Pulmonary artery endothelial cell (primary cell): ENCODE measurements at regions not wholly inside any gene's neighbourhood (a gene's known extent, or its start where the extent isn't known, plus 50 kb on each side); places are given as distances from the start of the nearest gene placed in this dataset.
A peak's percentile ranks its signal among the peaks of the same experiment; 100 is the strongest.

Source experiments
- DNase-seq: peaks from one replicate; pipeline ENCODE4 v3.0.0-alpha.2; 2011; ENCODE audit warnings: low read depth, low spot score

GRCh38 chr5:74237571-74238145 is 402.9 kb downstream of the ENC1 start:
- no peak for DNase-seq

DNA sequence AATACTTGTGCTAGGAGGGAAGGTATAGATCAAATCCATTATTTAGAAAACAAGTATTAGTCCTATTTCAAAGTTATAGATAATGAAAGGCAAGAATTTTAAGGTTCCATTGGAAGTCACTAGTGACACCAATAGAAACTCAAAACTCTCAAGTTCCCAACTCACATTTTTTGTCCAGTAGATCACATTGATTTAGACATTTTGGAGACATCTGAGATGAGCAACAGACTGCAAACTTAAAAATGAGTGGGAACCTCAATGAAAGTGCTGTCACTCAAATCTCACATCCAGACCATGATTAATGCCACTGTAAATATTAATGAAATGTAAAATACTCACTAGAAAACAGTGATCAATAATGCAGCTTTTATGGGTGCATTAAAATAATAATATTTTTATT is 405.0 kb downstream of the ENC1 start:
- DNase-seq, result no peak

DNA sequence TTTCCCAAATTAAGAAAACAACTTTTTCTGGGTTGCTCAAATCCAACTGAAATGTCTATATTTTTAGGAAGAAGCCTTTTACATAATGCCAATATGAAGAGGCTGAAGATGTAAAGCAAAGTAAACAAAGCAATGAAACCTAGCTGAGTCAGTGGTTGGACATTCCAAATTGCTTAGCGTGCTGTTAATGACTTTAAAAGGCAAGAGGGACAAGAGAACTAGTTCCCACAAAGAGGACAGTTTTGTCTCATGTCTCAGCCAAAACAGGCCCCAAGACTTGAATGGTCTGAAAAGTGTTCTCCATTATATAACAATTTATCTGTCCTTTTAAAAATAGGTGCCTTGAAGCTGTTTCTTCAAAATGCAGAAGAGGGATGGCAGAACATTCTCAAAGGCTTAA is 407.0 kb downstream of the ENC1 start:
- no peak for DNase-seq

- no peak for DNase-seq
Measured at GRCh38 chr5:74233091-74233490, 407.4 kb downstream of the ENC1 start.

DNA sequence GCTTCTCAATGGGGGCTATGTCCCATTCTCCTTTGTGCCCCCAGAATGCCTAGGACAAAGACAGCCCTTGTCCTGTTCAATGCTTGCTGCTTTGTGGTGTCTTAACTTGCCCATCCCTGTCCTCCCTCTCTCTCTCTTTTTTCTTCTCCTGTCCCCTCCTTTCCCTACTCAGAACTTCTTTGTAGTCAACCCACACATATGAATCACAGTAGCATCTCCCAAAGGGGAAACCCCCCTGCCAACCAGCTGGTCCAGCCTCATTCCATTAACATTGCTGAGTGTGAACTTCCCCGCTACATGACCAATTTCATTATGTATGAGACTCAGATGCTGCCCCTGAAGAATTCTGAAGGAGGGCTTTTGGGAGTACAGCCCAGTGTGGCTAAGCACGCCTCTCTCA is 408.3 kb downstream of the ENC1 start:
- no peak for DNase-seq

- no peak for DNase-seq
Measured at GRCh38 chr5:74231697-74232096, 408.8 kb downstream of the ENC1 start.

- DNase-seq, result no peak
Measured at GRCh38 chr5:74226716-74227485, 413.6 kb downstream of the ENC1 start.

DNA sequence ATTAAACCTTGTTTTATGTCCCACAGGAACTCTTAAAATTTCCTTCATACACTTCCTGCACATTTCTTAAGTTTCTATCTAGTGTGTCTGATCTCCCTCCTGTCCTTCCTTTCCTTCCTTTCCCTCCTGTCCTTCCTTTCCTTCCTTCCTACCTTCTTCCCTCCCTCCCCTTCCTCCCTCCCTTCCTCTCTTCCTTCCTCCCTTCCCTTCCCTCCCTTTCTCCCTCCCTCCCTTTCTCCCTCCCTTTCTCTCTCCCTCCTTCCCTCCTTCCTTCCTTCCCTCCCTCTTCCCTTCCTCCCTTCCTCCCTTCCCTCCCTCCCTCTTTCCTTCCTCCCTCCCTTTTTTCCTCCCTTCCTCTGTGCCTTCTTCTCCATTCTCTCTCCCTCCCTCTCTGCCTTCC is 414.9 kb downstream of the ENC1 start:
- DNase-seq, result no peak

DNA sequence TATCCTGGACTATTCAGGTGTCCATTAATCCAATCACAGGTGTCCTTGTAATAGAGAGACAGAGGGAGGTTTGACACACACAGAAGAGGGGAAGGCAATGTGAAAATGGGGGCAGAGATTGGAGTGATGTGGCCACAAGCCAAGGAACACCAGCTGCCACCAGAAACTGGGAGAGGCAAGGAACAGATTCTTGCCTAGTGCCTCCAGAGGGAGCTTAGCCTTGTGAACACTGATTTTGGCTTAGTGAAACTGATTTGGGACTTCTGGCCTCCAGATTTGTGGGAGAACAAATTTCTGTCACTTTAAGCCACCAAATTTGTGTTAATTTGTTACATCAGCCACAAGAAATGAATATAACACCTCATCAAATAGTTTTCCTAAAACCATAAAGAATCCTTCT is 416.2 kb downstream of the ENC1 start:
- DNase-seq, result no peak

- no peak for DNase-seq
Measured at GRCh38 chr5:74222806-74223205, 417.7 kb downstream of the ENC1 start.

DNA sequence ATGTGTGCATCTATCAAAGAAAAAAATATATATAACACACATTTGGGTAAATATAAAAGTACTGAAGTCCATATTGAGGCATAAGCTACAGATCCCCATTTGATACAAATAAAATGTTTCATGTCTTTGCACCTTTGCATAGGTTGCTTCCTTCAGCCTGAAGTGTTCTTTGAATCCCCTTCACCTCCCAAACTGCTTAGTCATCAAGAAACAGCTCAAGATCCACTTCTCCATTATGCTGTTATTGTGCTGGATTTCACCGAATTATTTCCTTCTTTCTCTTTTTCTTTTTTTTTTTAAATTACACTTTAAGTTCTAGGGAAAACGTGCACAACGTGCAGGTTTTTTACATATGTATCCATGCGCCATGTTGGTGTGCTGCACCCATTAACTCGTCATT is 419.1 kb downstream of the ENC1 start:
- no peak for DNase-seq

GRCh38 chr5:74216012-74216411 is 424.5 kb downstream of the ENC1 start:
- no peak for DNase-seq

DNA sequence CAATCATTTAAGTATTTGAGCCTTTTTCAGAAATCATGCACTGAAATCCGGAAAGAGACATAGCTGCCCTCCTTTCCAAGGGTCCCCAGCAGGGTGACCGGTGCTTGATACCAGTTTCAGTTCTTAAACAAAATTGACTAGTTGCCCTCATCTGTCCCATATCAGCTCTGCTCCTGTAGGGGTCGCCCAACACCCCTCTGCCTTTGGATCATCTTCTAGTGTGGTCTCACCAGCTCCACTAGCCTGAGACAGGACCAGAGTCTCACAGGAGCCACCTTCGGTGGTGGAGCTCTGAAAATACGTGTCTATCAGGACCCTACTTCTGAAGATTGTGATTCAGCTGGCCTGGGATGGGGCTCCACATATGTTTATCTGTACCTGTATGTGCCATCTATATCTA is 428.2 kb downstream of the ENC1 start:
- DNase-seq, result no peak

GRCh38 chr5:74209571-74209970 is 431.0 kb downstream of the ENC1 start:
- DNase-seq, result no peak

DNA sequence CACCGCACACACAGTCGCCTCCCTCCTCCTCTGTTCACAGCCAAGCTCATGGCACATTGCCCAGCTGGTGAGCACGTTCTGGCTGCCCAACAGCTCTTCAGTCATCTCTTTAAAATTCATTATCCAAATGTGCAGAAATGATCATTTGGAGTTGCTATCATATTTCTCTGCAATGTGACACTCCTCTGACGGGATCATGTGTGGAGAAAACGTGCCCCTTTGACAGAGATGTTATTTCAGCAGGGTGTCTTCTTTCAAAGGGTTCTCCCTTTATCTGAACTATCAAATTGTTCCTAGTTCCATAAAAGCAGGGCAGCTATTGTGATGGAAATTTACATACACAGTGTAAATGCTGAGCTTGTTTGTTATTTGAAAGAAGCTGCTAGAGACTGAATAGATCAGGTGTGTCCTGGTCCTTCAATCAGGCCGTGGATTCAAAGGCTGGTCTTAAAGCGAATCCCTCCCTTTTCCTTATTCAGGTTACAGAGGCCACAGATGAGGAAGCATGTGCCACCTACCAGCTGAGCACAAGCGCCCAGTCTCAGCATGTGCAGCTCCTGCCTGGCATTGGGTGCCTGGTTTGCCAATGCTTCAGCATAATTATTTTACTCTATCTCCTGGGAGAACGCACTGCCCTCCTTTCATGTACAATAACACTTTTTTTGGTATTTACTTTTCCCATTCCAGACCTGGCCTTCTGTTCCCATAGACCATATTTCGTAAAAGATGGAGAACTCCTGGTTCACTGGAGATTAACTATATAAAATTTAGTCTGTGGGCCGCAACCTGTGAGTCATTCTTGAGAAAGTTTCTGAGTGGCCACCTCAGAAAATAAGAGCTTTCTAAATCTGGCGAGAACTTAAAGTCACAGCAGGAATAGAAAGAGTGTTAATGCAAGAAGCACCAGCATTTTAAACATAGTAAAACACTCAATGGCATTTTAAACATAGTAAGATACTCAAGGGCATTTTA is 433.7 kb downstream of the ENC1 start:
- peak; percentile 60 for DNase-seq

GRCh38 chr5:74205767-74206578 is 434.6 kb downstream of the ENC1 start:
- DNase-seq, result no peak

- DNase-seq, result no peak
Measured at GRCh38 chr5:74201334-74202081, 439.0 kb downstream of the ENC1 start.

DNA sequence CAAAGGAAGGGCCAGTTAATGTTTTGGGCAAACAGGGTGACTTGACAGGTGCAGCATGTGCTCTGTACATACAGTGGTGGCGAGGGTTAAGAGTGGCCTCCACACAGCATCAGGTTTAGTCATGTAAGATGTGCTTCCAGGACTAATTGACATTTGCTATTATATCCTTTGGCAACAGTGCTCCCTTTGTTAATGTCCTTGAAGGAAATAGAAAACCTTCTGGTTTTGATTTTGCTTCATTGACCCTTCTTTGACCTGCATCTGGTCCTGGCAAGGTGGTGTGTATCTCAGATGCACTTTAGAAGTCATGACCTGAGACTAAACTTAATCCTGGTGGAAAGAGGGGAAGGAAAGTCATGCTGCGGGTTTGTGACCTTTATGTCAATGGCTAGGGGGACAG is 440.0 kb downstream of the ENC1 start:
- no peak for DNase-seq

DNA sequence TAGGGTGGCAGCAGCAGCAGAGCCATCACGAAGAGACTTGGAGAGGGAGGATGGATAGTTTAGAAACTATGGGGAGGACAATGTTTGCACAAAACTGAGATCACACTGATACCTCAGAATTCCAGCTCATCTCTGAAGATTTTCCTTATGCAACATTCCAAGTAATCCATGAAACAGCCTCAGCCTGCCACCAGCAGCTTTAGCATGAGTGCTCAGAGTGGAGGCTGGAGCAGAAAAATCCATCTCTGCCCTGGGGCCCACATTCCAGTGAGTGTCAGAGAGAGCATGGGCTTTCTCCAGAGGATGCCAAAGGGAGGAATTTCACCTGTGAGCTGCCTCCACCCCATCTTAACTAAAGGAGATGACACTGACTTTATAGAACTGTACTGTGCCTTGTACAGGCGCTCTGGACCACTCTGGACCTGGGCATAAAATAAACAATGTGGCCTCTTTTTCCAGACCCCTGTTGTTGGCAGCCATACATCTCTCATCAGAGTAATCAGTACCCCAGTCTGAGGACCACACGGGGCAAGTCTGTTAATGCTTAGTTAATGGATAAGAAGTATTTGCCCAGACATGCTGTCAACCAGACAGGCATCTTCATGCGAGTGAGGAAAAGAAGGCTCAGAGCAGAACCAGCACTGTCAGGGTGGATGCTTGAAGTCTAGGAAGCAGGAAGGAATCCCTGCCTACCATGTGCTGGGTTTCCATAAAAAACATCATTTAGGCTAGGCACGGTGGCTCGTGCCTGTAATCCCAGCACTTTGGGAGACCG is 440.9 kb downstream of the ENC1 start:
- DNase-seq, result no peak

GRCh38 chr5:74199005-74199404 is 441.5 kb downstream of the ENC1 start:
- DNase-seq, result no peak
